HCT116 (cell line): ENCODE measurements at regions not wholly inside any gene's neighbourhood (a gene's known extent, or its start where the extent isn't known, plus 50 kb on each side); places are given as distances from the start of the nearest gene placed in this dataset.

ENCODE experiments used
- CTCF ChIP-seq, 3 experiments: fragments of 200-600 bp in 1 of 3; sonication (generic) in 1 of 3; IDR thresholded peaks in 2 of 3; conservative IDR thresholded peaks in 1 of 3; 2 replicates each; pipeline ENCODE4 v1.5.1; 2012 to 2017; ENCODE audit warnings: low read depth in 2 of 3, low read length in 2 of 3, antibody characterized with exemption in 1 of 3, borderline replicate concordance in 1 of 3, control low read depth in 1 of 3, mild to moderate bottlenecking in 1 of 3, mixed read lengths in 1 of 3, mixed run types in 1 of 3, moderate library complexity in 1 of 3; ENCODE audit not compliant: insufficient read depth in 1 of 3
- EGR1 ChIP-seq: IDR thresholded peaks from 2 replicates; pipeline ENCODE4 v1.6.1; 2012; ENCODE audit warnings: low read depth
- EZH2 ChIP-seq: fragments of 200-600 bp; sonication (generic); IDR thresholded peaks from 2 replicates; pipeline ENCODE4 v1.6.1; 2017; ENCODE audit warnings: antibody characterized with exemption, mixed run types
- POLR2A ChIP-seq: IDR thresholded peaks from 2 replicates; pipeline ENCODE4 v1.7.0; 2011; ENCODE audit warnings: borderline replicate concordance; ENCODE audit not compliant: insufficient read depth, insufficient read length; ENCODE audit errors: extremely low read depth
- YY1 ChIP-seq: IDR thresholded peaks from 2 replicates; pipeline ENCODE4 v1.6.1; 2011; ENCODE audit warnings: low read length, low read depth, moderate library complexity, mild to moderate bottlenecking; ENCODE audit not compliant: insufficient replicate concordance; ENCODE audit errors: extremely low read depth
- ZFX ChIP-seq: fragments of 450-650 bp; IDR thresholded peaks from 2 replicates; pipeline ENCODE4 v1.6.1; 2017

- TF ChIP-seq CTCF (IDR thresholded peaks at IDR 0.05 in 2 of 3, conservative IDR thresholded peaks at IDR 0.05 in 1 of 3; ENCODE audit: borderline replicate concordance in 1 of 3, insufficient read depth in 1 of 3, low read depth in 2 of 3, low read length in 2 of 3) (no peak), EZH2 (no peak), EGR1 (no peak), POLR2A (no peak), ZFX (no peak), YY1 (no peak)
Observed at GRCh38 chr4:22287631-22288030, 228.2 kb downstream of the ADGRA3 start.
